Suprapubic skin (tissue), 4 donors: ENCODE measurements at regions not wholly inside any gene's neighbourhood (a gene's known extent, or its start where the extent isn't known, plus 50 kb on each side); places are given as distances from the start of the nearest gene placed in this dataset.

ENCODE experiments used
- DNase-seq, 2 donors: peaks; one replicate each; pipeline ENCODE4 v3.0.0-alpha.2; 2019; ENCODE audit warnings: low spot score in 2 of 2
- H3K27ac ChIP-seq: fragments of 200-600 bp; sonication (generic); one replicate; pipeline ENCODE4 v1.5.1; 2019
- H3K27me3 ChIP-seq: fragments of 200-600 bp; sonication (generic); one replicate; pipeline ENCODE4 v1.5.1; 2019
- H3K36me3 ChIP-seq: fragments of 200-600 bp; sonication (generic); one replicate; pipeline ENCODE4 v1.5.1; 2019
- H3K4me1 ChIP-seq: fragments of 200-600 bp; sonication (generic); one replicate; pipeline ENCODE4 v1.5.1; 2019
- H3K4me3 ChIP-seq: fragments of 200-600 bp; sonication (generic); one replicate; pipeline ENCODE4 v1.5.1; 2019; ENCODE audit warnings: mild to moderate bottlenecking
- H3K9me3 ChIP-seq: fragments of 200-600 bp; sonication (generic); one replicate; pipeline ENCODE4 v1.5.1; 2019
- CTCF ChIP-seq, 2 donors: fragments of 200-600 bp in 1 of 2; fragments of 450-650 bp in 1 of 2; sonication (generic) in 1 of 2; IDR thresholded peaks; one replicate each; pipeline ENCODE4 v1.5.1; 2016 to 2019; ENCODE audit warnings: antibody characterized with exemption in 2 of 2, mild to moderate bottlenecking in 1 of 2, moderate library complexity in 1 of 2
- EP300 ChIP-seq: sonication (generic); formaldehyde crosslinking; IDR thresholded peaks from one replicate; pipeline ENCODE4 v1.6.1; 2017; ENCODE audit warnings: antibody characterized with exemption
- POLR2A ChIP-seq, 2 donors: fragments of 450-650 bp; IDR thresholded peaks; one replicate each; pipeline ENCODE4 v1.6.1; 2017; ENCODE audit warnings: antibody characterized with exemption in 2 of 2, mild to moderate bottlenecking in 2 of 2, moderate library complexity in 2 of 2
- POLR2AphosphoS5 ChIP-seq, 3 donors: sonication (generic); formaldehyde crosslinking; IDR thresholded peaks; one replicate each; pipeline ENCODE4 v1.6.1; 2017; ENCODE audit warnings: antibody characterized with exemption in 3 of 3
- WGBS: methylation state at CpG from one replicate; pipeline ENCODE4 v1.1.5; 2018; 5-methylcytosine and 5-hydroxymethylcytosine counted together

GRCh38 chr6:170137176-170137891 is 153.5 kb downstream of the DLL1 start:
- TF ChIP-seq POLR2AphosphoS5 (IDR thresholded peaks at IDR 0.05) (no peak), CTCF (IDR thresholded peaks at IDR 0.05) (no peak), EP300 (no peak), POLR2A (IDR thresholded peaks at IDR 0.05) (no peak)
- Histone ChIP-seq H3K27me3 (no peaks in the 10 kb centered on the region), H3K27ac (peak overlapping the region; percentile 72), H3K4me1 (peaks cover 18% of the 10 kb centered on the region), H3K4me3 (no peak overlapping the region), H3K9me3 (no peaks in the 10 kb centered on the region), H3K36me3 (no peaks in the 10 kb centered on the region)
- 46% methylated on average over 32 of the region's 50 CpGs for WGBS
- peak; percentile 66 to 82 for DNase-seq

DNA sequence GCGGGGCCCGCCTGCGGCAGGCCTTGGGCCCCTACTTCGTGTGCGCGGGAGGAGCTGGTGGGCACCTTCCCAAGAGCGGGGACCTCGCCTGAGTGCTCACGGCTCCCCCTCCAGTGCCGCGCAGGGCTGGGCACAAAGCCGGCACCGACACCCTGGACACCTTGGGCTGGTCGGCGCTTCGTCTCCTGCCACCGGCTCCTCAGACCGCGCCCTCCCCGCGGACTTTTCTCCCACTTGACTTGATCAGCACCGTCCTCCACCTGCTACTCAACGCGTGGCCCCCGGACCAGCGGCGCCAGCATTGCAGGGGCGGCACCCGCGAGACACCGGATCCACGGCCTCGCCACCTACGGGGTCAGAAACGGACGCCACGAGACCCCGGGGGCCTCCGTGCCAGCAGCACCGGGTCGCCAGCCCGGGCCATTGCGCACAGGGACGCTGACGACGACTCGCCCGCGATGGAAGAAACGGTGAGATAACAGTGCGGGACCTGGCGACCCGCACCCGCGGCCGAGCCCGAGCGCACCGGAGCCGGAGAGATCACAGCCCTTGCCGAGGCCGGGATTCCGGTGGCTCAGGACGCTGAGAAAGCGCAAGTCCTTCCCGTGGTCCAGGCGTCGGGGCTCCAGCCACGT is 154.2 kb downstream of the DLL1 start:
- DNase-seq = peak; percentile 67 to 76

GRCh38 chr6:170135821-170136471 is 154.9 kb downstream of the DLL1 start:
- Histone ChIP-seq H3K36me3 (no peaks in the 10 kb centered on the region), H3K27ac (no peak overlapping the region), H3K4me1 (peaks cover 18% of the 10 kb centered on the region), H3K27me3 (no peaks in the 10 kb centered on the region), H3K9me3 (no peaks in the 10 kb centered on the region), H3K4me3 (no peak overlapping the region)
- TF ChIP-seq POLR2AphosphoS5 (IDR thresholded peaks at IDR 0.05) (no peak), POLR2A (IDR thresholded peaks at IDR 0.05) (no peak), EP300 (no peak), CTCF (IDR thresholded peaks at IDR 0.05) (no peak)
- peak; percentile 59 to 77 for DNase-seq
- WGBS = 83% methylated on average over 35 of the region's 38 CpGs

More for the DNA sequence above, 154.2 kb downstream of the DLL1 start:
- TF ChIP-seq EP300 = no peak
- no peak for TF ChIP-seq POLR2A (IDR thresholded peaks at IDR 0.05)
- no peak for TF ChIP-seq POLR2AphosphoS5 (IDR thresholded peaks at IDR 0.05)
- no peak for TF ChIP-seq CTCF (IDR thresholded peaks at IDR 0.05)
- Histone ChIP-seq H3K36me3 (no peaks in the 10 kb centered on the region), H3K4me3 (no peak overlapping the region), H3K27me3 (no peaks in the 10 kb centered on the region), H3K9me3 (no peaks in the 10 kb centered on the region), H3K4me1 (peaks cover 18% of the 10 kb centered on the region), H3K27ac (peak overlapping the region; percentile 72)
- 93% methylated on average over 8 of the region's 69 CpGs for WGBS

- peak; percentile 34 to 76 for DNase-seq
- Histone ChIP-seq H3K4me3 (no peak overlapping the region), H3K9me3 (no peaks in the 10 kb centered on the region), H3K36me3 (no peaks in the 10 kb centered on the region), H3K4me1 (peaks cover 18% of the 10 kb centered on the region), H3K27ac (no peak overlapping the region), H3K27me3 (no peaks in the 10 kb centered on the region)
- 83% methylated on average over 16 of the region's 16 CpGs for WGBS
- no peak for TF ChIP-seq POLR2A (IDR thresholded peaks at IDR 0.05)
- no peak for TF ChIP-seq CTCF (IDR thresholded peaks at IDR 0.05)
- no peak for TF ChIP-seq POLR2AphosphoS5 (IDR thresholded peaks at IDR 0.05)
- no peak for TF ChIP-seq EP300
Measured at GRCh38 chr6:170135461-170135820, 155.4 kb downstream of the DLL1 start.
